Activated CD4-positive, alpha-beta T cell treated with anti-CD3 and anti-CD28 coated beads, Interleukin-10, Interleukin-2, amounts not matched to agents 100 ng/mL and 50 ng/mL, durations not matched to agents 16 hours and 8 hours (primary cell): ENCODE measurements at regions not wholly inside any gene's neighbourhood (a gene's known extent, or its start where the extent isn't known, plus 50 kb on each side); places are given as distances from the start of the nearest gene placed in this dataset.

Source experiments
- DNase-seq: peaks from one replicate; pipeline ENCODE4 v3.0.0-alpha.2; 2020

DNA sequence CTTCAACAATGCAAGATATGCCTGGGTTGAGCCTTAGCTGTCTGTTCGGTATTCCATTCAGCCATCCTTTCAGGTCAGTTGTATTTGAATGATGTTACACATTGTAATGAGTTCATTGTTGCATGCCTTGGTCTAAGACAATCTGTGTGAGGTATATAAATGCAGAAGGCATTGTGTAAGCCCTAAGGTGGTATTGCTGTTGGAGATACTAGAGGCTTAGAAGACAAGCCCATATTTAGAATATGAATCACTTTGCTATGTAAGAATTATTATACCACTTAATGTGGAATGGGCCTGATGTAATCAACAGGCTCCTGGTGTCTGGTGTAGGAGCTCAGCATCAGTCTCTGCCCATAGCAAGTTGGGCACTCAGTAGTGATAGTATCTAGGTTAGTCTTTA, 473.4 kb upstream of the GNPDA2 start:
- DNase-seq = no peak

GRCh38 chr4:45188501-45188900, 462.1 kb upstream of the GNPDA2 start:
- DNase-seq = no peak

GRCh38 chr4:45186249-45186648, 459.9 kb upstream of the GNPDA2 start:
- no peak for DNase-seq

- DNase-seq = no peak
These were observed 457.5 kb upstream of the GNPDA2 start for GRCh38 chr4:45183905-45184304.

DNA sequence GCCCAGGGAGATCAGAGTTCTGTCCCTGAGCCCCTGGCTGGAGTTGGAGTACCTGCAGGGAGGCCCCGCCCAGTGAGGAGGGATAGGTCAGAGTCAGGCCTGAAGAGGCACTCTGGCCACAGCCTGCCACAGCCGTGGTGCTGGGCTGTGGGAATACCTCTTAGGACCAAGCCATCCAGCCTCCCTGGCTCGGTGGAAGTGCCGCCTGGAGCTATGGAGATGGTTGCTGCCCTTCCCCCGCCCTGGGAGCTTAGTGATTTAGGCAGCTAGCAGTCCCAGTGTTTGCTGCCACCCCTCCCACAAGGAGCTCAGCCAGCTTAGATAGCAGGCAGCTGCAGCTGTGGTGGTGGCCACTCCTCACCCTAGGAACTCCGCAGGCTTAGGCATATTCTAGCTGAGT, 446.3 kb upstream of the GNPDA2 start:
- DNase-seq = no peak

DNA sequence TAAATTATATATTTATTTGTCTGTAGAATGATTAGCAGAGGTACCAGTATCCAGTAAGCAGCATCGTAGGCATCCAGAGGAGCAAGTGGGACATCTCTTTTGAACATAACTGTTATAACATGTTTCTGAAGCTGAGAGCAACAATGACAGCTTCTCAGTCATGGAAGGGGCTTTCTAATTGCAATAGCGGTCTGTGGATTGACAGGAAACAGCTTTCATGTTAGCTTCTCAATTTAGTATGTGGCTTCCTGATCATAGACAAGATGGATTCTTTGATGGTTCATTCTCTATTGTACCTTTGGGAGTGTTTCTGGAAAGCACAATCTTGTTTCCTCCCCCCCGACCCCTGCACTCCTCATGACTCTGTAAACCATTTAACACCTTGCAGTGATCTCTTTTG, 434.6 kb upstream of the GNPDA2 start:
- DNase-seq = no peak

DNA sequence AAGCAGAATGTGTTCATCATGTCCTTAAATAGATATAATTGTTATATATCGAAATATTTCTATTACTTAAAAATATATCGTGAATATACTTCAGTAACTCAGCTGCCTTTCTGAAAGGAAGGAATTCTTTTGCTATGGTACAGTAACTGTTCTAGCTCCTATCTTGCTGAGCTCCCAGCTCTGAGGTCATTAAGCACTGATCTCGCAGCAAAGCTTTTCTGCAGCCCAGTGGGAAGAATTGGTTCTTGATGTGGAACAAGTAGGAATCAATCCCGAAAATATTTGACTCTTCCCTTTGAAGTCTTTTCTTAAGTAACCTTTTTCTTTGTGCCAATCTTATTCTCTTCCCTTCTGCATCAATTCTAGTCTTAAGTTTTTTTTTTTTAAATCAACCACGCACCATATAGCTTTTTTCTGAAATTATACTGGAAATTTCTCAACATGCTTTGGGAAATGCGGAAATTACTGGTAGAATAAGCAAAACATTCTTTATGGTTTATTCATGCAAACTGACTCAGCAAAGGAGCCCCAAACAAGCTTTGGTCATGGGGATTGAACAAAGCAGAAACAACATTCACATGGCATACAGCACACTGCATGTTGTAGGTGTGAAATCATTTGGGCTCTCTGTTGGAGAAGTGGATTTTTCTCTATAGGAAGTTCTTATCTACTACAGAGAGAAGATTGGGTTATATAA, 428.9 kb upstream of the GNPDA2 start:
- DNase-seq = no peak

DNA sequence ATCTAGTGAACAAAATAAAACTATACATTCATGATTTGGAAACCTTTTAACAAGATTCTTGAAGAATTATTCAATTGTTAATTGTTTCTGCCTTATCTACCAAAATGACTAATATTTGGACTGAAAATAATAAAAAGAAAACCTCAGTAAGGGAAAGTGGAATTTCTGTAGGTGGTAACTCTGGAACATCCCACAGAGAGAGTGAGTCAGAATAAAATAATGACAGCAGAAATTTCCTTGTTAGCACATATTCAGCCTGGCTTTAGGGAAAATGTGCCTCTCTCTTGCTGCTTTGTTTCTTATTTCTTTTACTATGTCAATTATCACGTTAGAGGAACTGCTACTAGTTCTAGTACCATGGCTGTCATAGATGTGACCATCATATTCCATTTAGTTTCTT, 421.5 kb upstream of the GNPDA2 start:
- no peak for DNase-seq

DNA sequence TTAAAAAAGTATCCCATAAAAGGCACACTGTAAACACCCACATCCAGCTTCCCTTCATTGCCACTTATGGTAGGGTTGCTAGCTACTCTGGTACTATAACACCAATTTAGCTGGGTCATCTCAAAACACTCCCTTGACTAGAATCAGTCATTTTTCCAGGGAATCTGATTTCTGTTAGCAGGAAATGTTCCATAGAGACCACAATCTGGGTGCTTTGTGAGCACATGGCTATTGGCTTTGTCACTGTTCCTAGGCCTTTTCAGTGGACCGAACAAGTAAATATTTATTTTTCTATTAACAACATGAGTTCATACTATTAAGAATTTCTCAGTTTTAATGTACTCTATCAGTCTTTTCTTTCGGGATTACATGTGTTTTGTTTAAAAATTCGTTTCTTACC, 404.7 kb upstream of the GNPDA2 start:
- DNase-seq = no peak

DNA sequence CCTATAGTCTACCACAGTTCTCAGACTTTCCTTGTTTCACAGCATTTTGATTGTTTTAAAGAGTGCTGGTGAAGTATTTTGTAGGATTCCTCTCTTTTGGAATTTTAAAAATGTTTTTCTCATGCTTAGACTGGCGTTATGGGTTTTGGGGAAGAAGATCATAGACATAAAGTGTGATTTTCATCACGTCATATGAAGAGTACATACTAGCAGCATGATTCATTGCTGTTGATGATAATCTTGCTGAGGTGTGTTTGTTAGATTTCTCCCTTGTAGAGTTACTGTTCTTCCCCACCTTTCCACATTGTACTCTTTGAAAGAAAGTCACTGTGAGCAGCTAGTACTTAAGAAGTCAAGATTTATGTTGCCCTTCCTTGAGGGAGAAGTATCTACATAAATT, 396.1 kb upstream of the GNPDA2 start:
- no peak for DNase-seq

- no peak for DNase-seq
These were observed 395.1 kb upstream of the GNPDA2 start for GRCh38 chr4:45121426-45121975.

DNA sequence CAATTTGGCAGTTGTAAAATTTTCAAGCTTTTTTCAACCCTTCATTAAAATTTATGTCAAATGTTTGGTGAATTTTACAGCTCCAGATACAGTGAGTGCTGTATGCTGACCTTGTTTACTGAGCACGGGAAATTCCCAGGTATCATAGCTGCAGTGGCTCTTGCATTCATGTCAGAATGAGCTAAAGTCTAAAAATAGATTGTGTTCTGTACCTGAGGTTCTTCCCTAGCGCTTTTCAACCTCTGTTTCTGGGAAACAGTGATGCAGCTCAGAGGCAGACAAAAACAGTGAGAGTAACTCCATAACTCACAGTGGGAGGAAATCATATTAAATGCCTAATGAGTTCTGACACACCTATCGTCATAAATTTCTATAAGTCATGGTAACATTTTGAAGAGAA, 393.8 kb upstream of the GNPDA2 start:
- DNase-seq = no peak

DNA sequence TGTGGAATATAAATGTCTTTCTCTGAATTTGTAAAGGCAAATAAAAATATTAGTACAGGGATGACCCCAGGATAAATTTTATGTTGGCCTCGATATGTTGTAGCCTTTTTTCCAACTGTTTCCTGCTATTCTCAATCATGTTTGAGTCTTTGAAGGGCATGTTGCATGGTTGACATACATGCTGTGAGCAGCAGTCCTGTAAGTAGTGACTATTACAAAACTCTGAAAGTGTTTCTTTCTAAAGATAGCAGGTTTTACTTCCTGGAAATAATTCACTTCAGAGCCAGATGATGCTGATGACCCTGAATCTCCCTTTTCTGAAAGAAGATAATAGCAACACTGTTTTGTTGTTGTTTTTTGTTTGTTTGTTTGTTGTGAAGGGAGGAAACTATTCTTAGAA, 393.0 kb upstream of the GNPDA2 start:
- DNase-seq = no peak

DNA sequence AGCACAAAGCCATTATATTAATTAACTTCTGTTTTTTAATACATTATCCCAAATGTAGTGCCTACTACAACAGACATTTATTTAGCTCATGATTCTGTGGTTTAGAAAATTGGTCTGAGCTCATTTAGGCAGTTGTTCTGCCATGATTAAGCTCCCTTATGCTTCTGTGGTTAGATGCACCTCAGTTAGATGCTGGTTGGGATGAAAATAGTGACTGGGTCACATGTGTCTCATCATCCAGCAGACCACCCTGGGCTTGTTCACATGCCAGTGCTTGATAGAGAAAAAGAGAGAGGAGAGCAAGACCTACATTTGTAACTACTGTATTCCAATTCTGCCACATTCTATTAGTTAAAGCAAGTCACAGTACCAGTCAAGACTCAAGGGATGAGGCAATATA, 376.4 kb upstream of the GNPDA2 start:
- DNase-seq = no peak

GRCh38 chr4:45100956-45101818, 374.8 kb upstream of the GNPDA2 start:
- no peak for DNase-seq

GRCh38 chr4:45099471-45099870, 373.1 kb upstream of the GNPDA2 start:
- DNase-seq = no peak

DNA sequence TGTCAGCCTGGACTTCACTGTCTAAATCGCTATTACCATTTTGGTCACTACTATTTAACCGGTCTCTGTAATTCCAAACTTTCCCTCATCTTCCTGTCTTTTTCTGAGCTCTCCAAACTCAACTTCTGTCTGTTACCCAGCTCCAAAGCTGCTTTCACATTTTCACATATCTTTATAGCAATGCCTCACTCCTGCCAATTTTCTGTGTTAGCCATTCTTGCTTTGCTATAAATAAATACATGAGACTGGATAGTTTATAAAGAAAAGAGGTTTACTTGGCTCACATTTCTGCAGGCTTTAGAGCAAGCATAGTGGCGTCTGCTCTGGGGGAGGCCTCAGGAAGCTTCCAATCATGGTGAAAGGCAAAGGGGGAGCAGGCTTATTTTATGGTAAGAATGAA, 368.3 kb upstream of the GNPDA2 start:
- DNase-seq = no peak

DNA sequence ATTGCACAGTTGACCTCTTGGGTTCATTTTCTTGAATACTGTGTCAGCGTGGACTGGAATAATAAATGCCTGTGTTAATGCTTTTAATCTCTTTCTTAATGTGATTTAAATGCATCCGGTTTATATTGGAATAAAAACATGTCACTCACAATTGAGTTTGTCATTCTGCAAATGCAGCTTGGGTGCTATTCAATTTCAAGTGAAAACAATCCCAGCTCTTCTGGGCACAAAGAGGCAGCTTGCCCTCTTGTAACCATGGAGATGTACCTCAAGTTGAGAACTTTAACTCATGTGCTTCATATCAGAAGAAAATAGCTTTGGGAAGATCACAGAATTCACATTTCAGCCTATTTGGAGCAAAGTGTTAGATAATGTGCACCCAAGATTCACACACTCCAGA, 355.7 kb upstream of the GNPDA2 start:
- no peak for DNase-seq

GRCh38 chr4:45079616-45080015, 353.3 kb upstream of the GNPDA2 start:
- no peak for DNase-seq

- no peak for DNase-seq
These were observed 351.8 kb upstream of the GNPDA2 start for GRCh38 chr4:45078201-45078600.

DNA sequence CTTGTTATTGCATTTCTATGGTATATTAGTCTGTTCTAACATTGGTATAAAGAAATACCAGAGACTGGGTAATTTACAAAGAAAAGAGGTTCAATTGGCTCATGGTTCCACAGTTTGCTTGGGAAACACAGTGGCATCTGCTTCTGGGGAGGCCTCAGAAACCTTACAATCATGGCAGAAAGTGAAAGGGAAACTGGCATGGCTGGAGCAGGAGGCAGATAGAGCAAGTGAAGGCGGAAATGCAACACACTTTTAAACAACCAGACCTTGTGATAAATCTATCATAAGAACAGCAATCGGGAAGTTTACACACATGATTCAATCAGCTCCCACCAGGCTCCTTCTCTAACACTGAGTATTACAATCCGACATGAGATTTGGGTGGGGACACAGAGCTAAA, 346.6 kb upstream of the GNPDA2 start:
- no peak for DNase-seq

DNA sequence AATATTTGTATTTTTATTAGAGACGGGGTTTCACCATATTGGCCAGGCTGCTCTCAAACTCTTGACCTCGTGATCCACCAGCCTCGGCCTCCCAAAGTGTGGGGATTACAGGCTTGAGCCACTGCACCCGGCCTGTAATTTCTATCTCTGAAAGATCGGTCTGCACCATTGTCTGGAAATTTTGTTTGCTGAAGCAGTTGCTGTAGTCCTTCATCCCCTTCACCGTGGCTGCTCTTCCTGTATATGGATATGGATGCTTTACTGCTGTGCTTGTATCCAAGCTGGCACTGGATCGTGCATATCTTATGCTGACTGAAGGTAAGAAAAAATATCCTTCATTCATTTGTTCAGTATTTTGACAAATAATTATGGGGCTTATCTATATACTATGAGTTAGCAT, 338.4 kb upstream of the GNPDA2 start:
- DNase-seq = no peak

DNA sequence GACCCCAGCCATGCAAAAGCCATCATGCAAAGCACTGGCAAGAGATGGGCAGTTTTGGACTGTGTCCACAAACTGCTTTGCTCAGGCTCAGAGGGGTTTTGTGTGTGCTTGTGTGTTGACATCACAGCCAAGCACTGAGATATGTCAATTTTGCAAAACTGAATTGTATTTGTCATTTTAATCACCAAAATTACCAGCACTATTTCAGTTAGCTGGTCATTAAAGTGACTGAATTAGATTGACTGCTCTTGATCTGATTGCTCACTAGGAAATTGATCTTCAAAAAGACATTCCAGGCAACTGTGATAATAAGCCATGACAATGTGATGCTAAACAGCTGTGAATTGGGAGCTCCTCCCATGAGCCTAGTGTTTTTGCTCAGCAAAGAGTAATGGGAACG, 337.3 kb upstream of the GNPDA2 start:
- DNase-seq = no peak

DNA sequence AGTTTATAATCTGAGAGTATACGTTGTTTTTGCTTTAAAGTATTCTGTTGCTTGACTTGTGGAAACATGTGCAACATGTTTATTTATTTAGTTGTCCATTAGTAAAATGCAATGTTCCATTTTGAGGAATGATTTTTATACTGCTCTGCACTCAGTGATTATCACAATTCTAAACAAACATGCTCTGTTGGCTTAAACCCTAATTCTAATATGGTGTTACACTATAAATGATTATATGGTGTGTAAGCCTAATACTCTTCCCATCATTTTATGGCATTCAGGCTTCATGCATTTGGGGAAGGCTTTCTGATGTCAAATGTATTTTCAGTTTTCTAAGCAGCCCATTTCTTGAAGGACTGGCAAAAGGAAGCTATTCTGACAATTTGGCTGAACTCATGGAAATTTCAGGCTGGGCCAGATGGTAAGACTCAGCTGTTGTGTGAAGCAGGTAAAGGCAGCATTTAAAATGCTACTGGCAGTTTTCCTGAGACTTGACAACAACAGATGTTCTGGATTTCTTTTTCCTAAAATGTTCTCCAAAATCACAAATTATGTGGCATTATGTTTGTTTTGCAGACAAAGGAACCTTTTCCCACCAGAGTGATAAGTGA, 336.7 kb upstream of the GNPDA2 start:
- no peak for DNase-seq
